ENCODE measurements at regions not wholly inside any gene's neighbourhood (a gene's known extent, or its start where the extent isn't known, plus 50 kb on each side); places are given as distances from the start of the nearest gene placed in this dataset.

DNA sequence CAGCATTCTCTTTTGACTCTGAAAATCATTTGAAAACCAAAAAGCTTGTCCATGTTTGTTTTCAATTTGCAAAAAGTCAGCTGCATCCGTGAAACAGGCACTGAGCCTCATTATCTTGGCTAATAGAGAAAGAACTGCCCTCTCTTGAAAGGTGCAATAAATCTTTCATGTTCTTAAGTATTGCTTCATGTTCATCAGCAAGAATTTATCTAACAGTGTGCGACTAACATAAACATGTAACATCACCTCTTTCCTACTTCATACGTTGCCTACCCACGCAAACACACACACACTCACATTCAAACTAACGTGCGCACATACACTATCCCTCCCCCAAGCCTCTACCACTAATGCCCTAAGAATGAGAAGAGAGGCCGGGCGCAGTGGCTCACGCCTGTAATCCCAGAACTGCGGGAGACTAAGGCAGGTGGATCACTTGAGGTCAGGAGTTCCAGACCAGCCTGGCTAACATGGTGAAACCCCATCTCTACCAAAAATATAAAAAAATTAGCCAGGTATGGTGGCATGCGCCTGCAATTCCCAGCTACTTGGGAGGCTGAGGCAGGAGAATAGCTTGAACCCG is 629.7 kb upstream of the ZNF608 start:
- TF ChIP-seq, protein P1, sequence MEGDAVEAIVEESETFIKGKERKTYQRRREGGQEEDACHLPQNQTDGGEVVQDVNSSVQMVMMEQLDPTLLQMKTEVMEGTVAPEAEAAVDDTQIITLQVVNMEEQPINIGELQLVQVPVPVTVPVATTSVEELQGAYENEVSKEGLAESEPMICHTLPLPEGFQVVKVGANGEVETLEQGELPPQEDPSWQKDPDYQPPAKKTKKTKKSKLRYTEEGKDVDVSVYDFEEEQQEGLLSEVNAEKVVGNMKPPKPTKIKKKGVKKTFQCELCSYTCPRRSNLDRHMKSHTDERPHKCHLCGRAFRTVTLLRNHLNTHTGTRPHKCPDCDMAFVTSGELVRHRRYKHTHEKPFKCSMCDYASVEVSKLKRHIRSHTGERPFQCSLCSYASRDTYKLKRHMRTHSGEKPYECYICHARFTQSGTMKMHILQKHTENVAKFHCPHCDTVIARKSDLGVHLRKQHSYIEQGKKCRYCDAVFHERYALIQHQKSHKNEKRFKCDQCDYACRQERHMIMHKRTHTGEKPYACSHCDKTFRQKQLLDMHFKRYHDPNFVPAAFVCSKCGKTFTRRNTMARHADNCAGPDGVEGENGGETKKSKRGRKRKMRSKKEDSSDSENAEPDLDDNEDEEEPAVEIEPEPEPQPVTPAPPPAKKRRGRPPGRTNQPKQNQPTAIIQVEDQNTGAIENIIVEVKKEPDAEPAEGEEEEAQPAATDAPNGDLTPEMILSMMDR (conservative IDR thresholded peaks at IDR 0.05; ENCODE audit: low read length) = no peak
- no peak for TF ChIP-seq EZH2phosphoT487 (IDR thresholded peaks at IDR 0.05; ENCODE audit: borderline replicate concordance, low read depth, low read length)
